ENCODE measurements at regions not wholly inside any gene's neighbourhood (a gene's known extent, or its start where the extent isn't known, plus 50 kb on each side); places are given as distances from the start of the nearest gene placed in this dataset.
"Not testable (repeated sequence)": the region's sequence is repeated elsewhere in the genome, so short reads cannot be mapped to it uniquely, and the experiment has no call there.

DNA sequence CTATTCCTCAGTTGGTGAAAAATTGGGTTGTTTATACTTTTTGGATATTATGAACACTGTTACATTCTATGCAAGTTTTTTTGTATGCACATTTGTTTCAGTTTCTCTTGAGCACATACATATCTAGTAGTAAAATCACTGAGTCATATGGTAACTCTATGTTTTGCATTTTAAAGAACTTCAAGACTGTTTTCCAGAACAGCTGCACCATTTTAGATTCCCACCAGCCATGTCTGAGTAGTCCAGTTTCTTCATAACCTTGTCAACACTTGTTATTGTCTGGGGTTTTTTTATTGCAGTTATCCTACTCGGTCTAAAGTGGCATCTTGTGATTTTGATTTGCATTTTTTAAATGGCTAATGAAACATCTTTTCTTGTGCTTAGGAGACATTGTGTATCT lies 100.3 kb upstream of the OTOS start (continued):
- TF ChIP-seq, protein P1, sequence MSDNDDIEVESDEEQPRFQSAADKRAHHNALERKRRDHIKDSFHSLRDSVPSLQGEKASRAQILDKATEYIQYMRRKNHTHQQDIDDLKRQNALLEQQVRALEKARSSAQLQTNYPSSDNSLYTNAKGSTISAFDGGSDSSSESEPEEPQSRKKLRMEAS (IDR thresholded peaks at IDR 0.05; ENCODE audit: low read depth): no peak
- TF ChIP-seq SIN3A (IDR thresholded peaks at IDR 0.05; ENCODE audit: borderline replicate concordance, low read depth, low read length) (no peak), TCF12 (IDR thresholded peaks at IDR 0.05) (no peak), JUND (IDR thresholded peaks at IDR 0.05) (no peak), TEAD4 (IDR thresholded peaks at IDR 0.05; ENCODE audit: borderline replicate concordance, insufficient read depth) (no peak), ELF1 (IDR thresholded peaks at IDR 0.05) (no peak), SMC3 (IDR thresholded peaks at IDR 0.05; ENCODE audit: low read depth, low read length) (no peak), MEF2A (IDR thresholded peaks at IDR 0.05; ENCODE audit: borderline replicate concordance, low read depth) (no peak), GATA2 (CRISPR knock-in tag; IDR thresholded peaks at IDR 0.05) (no peak)
- TF ChIP-seq, protein P2, sequence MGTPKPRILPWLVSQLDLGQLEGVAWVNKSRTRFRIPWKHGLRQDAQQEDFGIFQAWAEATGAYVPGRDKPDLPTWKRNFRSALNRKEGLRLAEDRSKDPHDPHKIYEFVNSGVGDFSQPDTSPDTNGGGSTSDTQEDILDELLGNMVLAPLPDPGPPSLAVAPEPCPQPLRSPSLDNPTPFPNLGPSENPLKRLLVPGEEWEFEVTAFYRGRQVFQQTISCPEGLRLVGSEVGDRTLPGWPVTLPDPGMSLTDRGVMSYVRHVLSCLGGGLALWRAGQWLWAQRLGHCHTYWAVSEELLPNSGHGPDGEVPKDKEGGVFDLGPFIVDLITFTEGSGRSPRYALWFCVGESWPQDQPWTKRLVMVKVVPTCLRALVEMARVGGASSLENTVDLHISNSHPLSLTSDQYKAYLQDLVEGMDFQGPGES (IDR thresholded peaks at IDR 0.05; ENCODE audit: low read depth, low read length): no peak

DNA sequence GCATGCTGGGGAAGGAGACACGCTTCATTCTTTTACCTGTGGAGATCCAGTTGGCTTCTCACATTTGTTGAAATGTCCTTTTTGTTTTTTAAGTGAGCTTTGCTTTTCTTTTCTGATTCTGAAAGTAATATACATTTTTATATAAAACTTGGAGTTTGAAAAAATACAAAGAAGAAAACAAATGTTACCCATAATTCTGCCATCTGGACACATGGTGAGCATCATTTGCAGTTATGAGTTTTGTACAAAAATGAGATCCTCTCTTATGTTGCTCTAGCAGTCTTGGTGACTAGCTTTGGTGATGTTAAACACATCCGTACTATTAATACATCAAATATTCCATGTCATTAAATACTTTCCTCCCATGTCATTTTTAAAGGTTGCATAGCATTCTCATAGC lies 101.1 kb upstream of the OTOS start:
- no peaks in the 10 kb centered on the region for H4K20me1 ChIP-seq (ENCODE audit: insufficient read depth)
- no peak overlapping the region for H3K4me3 ChIP-seq (ENCODE audit: low read depth in 2 of 2, low read length in 1 of 2)
- no peak overlapping the region for H2AFZ ChIP-seq (ENCODE audit: low read depth)
- H3K79me2 ChIP-seq (ENCODE audit: insufficient read depth): no peaks in the 10 kb centered on the region
- H3K27ac ChIP-seq (ENCODE audit: low read depth in 2 of 2, low read length in 1 of 2): no peak overlapping the region
- peaks cover 0 to 3% of the 10 kb centered on the region in 2 experiments; a peak in 1 of 4 replicates for H3K4me1 ChIP-seq (ENCODE audit: control insufficient read depth in 1 of 2, insufficient read depth in 2 of 2, low read depth in 1 of 2, low read length in 1 of 2)
- H3K9me2 ChIP-seq: no peaks in the 10 kb centered on the region
- no peaks in the 10 kb centered on the region for H3K36me3 ChIP-seq (replicated peaks in 1 of 2; ENCODE audit: control insufficient read depth in 1 of 2, insufficient read depth in 2 of 2, low read length in 1 of 2)
- no peak for DNase-seq
- H3K9ac ChIP-seq: no peak overlapping the region
- TF ChIP-seq, protein P3, sequence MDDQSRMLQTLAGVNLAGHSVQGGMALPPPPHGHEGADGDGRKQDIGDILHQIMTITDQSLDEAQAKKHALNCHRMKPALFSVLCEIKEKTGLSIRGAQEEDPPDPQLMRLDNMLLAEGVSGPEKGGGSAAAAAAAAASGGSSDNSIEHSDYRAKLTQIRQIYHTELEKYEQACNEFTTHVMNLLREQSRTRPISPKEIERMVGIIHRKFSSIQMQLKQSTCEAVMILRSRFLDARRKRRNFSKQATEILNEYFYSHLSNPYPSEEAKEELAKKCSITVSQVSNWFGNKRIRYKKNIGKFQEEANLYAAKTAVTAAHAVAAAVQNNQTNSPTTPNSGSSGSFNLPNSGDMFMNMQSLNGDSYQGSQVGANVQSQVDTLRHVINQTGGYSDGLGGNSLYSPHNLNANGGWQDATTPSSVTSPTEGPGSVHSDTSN (IDR thresholded peaks at IDR 0.05): no peak
- TF ChIP-seq FOSL2 (IDR thresholded peaks at IDR 0.05; ENCODE audit: borderline replicate concordance, low read depth): no peak
- TF ChIP-seq GATA2 (CRISPR knock-in tag; IDR thresholded peaks at IDR 0.05): no peak
- no peak for TF ChIP-seq NRF1 (IDR thresholded peaks at IDR 0.05; ENCODE audit: low read depth, low read length)
- TF ChIP-seq RAD21 (IDR thresholded peaks at IDR 0.05; ENCODE audit: low read length): no peak
- TF ChIP-seq TEAD4 (IDR thresholded peaks at IDR 0.05; ENCODE audit: borderline replicate concordance, insufficient read depth): no peak
- no peak for TF ChIP-seq MEF2A (IDR thresholded peaks at IDR 0.05; ENCODE audit: borderline replicate concordance, low read depth)
- TF ChIP-seq RCOR1 (IDR thresholded peaks at IDR 0.05; ENCODE audit: low read length): no peak
- no peak for TF ChIP-seq SIN3A (IDR thresholded peaks at IDR 0.05; ENCODE audit: borderline replicate concordance, low read depth, low read length)
- TF ChIP-seq POLR2AphosphoS5 (IDR thresholded peaks at IDR 0.05; ENCODE audit: low read depth, low read length): no peak
- TF ChIP-seq TAF1 (IDR thresholded peaks at IDR 0.05; ENCODE audit: borderline replicate concordance, low read depth, low read length): no peak
- no peak for TF ChIP-seq FOXM1 (IDR thresholded peaks at IDR 0.05; ENCODE audit: low read depth)
- TF ChIP-seq SMC3 (IDR thresholded peaks at IDR 0.05; ENCODE audit: low read depth, low read length): no peak
- TF ChIP-seq, protein P2 (IDR thresholded peaks at IDR 0.05; ENCODE audit: low read depth, low read length): no peak
- no peak for TF ChIP-seq NFIC (IDR thresholded peaks at IDR 0.05; ENCODE audit: borderline replicate concordance)
- WGBS (ENCODE audit: low lambda C conversion rate): 7% methylated on average over 2 of the region's 2 CpGs
- ChIA-PET CTCF (interaction anchor here (0.7 to 2.5 kb wide), 2 partner anchors 9 to 612 kb away, joined by 3 to 11 read pairs; no protein-coding TSS in a partner anchor), POLR2A (no interaction called here)
- H3F3A ChIP-seq (replicated peaks; ENCODE audit: insufficient read depth): no peaks in the 10 kb centered on the region
- no peaks in the 10 kb centered on the region for H3K27me3 ChIP-seq (ENCODE audit: insufficient read depth)
- H3K4me2 ChIP-seq: no peak overlapping the region
- no peaks in the 10 kb centered on the region for H3K9me3 ChIP-seq

DNA sequence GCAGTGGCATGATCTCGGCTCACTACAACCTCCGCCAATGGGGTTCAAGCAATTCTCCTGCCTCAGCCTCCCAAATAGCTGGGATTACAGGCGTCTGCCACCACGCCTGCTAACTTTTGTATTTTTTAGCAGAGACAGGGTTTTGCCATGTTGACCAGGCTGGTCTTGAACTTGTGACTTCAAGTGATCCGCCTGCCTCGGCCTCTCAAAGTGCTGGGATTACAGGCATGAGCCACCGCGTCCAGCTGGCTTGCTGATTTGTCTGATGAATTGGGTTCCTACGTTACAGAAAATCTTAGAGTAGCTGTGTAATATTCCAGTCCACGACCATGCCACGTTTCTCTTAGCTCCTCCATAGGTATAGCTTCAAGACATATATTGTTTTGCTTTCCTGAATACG lies 102.6 kb upstream of the OTOS start:
- H3K4me1 ChIP-seq (ENCODE audit: control insufficient read depth in 1 of 2, insufficient read depth in 2 of 2, low read depth in 1 of 2, low read length in 1 of 2); H4K20me1 ChIP-seq (ENCODE audit: insufficient read depth); H3K9ac ChIP-seq; H3K27ac ChIP-seq (ENCODE audit: low read depth in 2 of 2, low read length in 1 of 2); H3K36me3 ChIP-seq (replicated peaks in 1 of 2; ENCODE audit: control insufficient read depth in 1 of 2, insufficient read depth in 2 of 2, low read length in 1 of 2); H3F3A ChIP-seq (replicated peaks; ENCODE audit: insufficient read depth); H3K9me3 ChIP-seq; DNase-seq; H3K4me3 ChIP-seq (ENCODE audit: low read depth in 2 of 2, low read length in 1 of 2); H3K79me2 ChIP-seq (ENCODE audit: insufficient read depth); H2AFZ ChIP-seq (ENCODE audit: low read depth); POLR2A ChIA-PET; H3K4me2 ChIP-seq; H3K9me2 ChIP-seq; H3K27me3 ChIP-seq (ENCODE audit: insufficient read depth): not testable (repeated sequence)
- WGBS (ENCODE audit: low lambda C conversion rate): 50% methylated on average over 12 of the region's 12 CpGs
- CTCF ChIA-PET: interaction anchor here (1.1 to 2.5 kb wide), 3 partner anchors 9 to 93 kb away, joined by 3 to 11 read pairs (median 5); no protein-coding TSS in a partner anchor

Data from SK-N-SH (cell line).